ENCODE measurements at regions not wholly inside any gene's neighbourhood (a gene's known extent, or its start where the extent isn't known, plus 50 kb on each side); places are given as distances from the start of the nearest gene placed in this dataset.

DNA sequence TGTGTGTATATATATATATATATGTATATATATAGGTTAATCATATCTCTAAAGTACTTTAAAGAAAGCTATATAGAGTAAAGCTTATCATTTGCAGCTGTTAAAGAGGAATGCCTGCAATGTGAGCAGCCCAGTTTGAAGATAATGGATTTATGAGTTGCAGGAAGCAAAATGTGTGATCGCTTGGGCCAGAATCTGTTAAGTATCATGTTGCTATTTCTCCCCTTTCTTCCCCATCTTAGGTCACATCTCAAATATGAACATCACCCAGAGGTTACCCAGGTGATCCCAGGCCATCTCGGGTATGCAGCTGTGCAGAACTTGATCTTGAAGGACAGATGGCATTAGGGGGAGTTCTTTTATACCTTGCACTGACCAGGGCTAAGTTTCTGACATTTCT lies 316.5 kb downstream of the MTX2 start:
- in situ Hi-C loops (cut with MboI; ENCODE audit: low sequenced_read_pairs), result no loop called here

DNA sequence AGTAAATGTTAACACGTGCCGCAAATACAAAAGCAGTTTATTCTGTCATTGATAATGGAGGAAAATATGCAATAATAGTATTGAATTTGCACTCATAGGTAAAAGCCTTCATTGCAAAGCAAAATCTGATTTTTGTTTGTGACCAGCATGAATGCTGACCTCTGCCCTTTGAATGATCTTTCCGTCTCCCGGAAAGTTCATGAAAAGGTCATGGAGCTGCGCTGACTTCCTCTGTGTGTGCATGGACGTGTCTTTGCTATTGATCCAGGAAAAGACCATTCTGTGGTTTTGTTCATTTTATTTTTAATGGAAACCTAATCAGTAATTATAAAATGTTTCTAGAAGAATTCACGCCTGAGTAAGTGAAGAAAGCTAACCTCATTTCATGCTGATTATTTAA lies 320.0 kb downstream of the MTX2 start:
- in situ Hi-C loops (cut with MboI; ENCODE audit: low sequenced_read_pairs), result no loop called here

DNA sequence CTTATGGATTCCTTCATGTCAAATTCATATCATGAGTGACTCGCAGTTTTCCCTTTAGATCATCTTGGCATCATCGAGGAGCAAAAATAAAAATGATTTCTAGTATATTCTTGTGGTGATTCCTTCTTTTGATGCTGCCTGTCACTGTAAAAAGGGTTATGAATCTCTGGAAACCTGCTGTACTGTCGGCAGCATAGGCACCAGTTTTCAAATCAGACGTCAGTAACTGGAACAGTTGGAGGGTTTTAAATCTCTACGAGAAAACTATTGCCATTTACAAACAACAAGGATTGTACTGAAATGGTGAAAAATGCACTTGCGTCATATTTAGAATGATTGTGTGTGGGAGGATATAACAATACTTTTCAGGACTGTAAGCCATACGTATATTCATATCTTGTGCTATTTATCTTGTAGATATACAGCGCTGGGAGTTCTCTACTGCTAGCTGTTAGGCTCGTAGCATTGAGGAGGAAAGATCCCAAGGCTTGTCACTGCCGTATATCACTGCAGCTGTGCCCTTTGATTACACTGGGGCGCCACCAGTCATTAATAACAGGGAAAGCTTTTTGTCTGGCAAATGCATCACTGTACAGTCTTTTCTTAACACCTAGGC lies 320.7 kb downstream of the MTX2 start:
- in situ Hi-C loops (cut with MboI; ENCODE audit: low sequenced_read_pairs), result no loop called here

DNA sequence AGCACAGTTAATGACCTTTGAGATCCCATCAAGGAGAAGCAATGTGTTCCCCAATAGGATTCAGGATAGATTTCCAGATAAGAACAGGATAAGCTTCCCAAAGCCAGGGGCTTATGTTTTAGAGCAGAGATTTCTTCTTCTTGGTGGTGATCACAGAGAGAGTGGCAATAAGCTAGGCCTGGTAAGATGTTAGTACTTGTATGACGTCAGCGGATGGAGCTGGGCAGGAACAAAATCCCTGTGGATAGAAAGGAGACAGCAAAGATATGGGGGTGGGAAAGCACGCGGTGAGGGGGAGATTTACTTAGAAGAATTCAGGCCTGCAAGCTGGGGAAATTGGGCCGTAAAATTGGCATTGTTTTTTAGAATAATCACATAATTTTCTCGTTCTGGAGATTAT lies 323.0 kb downstream of the MTX2 start:
- in situ Hi-C loops (cut with MboI; ENCODE audit: low sequenced_read_pairs), result no loop called here

DNA sequence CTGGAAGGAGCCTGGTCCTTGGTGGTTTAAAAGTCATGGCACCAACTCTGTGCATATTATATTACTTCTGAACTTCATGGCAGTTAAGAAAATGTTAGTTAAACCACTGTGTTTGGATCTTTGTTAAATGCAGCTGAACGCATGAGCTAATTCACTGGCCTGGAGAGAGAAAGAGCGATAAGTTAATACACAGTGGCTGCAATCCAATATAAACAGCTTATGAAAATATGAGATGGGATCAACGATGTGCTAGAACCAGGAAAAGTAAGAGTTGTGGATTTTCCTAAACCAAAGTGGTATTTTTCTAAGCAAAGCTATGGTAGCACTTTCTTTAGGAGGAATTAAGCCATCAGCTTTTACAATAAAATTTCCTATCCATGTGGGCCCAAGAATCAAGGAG lies 326.7 kb downstream of the MTX2 start:
- in situ Hi-C loops (cut with MboI; ENCODE audit: low sequenced_read_pairs), result no loop called here

DNA sequence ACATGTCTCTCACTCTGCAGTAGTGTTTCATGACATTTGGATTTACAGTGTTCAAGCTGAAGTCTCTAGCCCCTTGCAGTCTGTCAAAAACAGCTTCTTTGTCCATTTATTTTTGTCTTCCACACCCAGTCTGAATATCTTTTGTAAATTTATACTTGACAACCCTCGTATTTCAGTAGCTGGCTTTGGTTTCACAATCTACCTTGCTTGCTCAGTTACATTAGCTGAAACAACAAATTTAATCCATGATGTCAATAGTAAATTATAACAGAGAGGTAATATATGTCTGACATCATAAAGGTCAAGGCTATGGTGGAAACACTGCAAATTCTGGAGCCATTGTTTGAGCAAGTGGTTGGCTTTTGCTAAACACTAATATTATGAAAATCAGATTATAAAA lies 328.7 kb downstream of the MTX2 start:
- in situ Hi-C loops (cut with MboI; ENCODE audit: low sequenced_read_pairs), result no loop called here

DNA sequence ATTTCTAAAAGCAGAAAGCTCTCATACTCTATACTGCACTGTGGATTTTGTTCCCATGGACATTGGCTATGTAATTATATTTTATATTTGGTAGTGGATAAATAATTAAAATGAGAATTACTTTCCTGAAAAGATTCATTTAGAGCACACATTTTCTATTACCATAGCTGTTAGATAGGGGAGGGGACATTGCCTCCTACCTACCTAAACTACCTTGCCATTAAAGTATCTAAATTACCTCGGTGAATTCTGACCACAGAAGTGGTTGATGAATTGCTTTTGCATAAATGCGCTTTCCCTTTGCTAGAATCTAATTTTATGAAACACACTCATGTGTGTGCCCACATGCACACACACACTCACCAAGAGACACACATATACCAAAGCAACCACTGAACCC lies 329.1 kb downstream of the MTX2 start:
- in situ Hi-C loops (cut with MboI; ENCODE audit: low sequenced_read_pairs), result no loop called here

DNA sequence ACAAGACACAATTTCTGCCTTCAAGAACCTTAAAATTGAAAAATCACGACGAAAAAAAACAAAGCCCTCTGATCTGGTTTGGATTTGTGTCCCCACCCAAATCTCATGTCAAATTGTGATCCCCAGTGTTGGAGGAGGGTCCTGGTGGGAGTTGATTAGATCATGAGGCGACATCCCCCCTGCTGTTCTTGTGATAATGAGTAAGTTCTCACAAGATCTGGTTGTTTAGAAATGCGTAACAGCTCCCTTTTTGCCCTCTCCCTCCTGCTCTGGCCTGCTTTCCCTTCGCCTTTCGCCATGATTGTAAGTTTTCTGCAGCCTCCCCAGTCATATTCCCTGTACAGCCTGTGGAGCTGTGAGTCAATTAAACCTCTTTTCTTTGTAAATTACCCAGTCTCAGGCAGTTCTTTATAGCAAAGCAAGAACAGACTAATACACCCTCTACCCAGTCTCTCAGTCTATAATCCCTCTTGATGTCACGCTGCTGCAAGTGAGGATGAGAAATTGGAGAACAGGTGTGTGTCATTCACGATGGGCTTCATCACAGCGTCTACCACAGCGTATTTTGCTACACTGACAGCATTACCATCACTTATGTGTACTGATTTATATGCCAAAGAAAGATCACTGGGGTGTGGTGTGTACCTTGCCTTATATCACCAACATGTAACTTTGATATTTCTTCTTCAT lies 330.7 kb downstream of the MTX2 start:
- in situ Hi-C loops (cut with MboI; ENCODE audit: low sequenced_read_pairs), result no loop called here

DNA sequence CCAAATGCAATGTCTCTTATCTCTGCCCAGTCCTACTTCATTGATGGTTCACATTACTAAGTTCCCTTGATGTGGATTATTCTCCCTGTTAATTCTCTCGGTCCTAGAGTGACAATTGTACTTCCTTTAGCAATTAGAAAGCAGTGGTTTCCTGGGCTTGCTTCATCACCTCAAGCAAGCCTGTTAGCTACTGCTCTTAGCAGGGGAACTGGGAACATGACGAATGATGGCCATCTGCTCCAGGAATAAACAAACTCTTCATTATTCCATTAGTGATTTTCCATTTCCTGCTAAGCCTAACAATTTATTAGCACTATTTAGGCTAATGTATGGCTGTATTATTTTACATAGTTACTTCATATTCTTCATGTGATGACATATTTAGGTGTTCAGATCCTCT lies 331.8 kb downstream of the MTX2 start:
- in situ Hi-C loops (cut with MboI; ENCODE audit: low sequenced_read_pairs), result no loop called here

DNA sequence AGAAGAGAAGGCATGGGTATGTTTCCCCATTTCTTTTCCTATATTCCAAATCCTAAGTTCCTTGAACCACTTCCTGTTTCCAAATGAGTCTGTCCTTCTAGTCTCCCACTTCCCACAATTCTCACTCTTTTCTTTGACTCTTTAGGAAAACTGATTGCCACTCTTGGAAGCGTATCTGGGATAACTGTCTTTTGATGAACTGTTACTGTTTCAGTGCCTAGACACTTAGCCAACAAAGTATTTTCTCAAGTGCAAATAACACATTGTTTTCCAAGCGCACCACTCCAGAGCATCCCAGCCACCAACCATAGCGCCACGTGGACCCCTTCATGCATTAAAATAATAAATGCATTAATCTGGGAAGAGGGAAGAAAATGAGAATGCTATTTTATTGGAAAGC lies 342.8 kb downstream of the MTX2 start:
- in situ Hi-C loops (cut with MboI; ENCODE audit: low sequenced_read_pairs), result no loop called here

DNA sequence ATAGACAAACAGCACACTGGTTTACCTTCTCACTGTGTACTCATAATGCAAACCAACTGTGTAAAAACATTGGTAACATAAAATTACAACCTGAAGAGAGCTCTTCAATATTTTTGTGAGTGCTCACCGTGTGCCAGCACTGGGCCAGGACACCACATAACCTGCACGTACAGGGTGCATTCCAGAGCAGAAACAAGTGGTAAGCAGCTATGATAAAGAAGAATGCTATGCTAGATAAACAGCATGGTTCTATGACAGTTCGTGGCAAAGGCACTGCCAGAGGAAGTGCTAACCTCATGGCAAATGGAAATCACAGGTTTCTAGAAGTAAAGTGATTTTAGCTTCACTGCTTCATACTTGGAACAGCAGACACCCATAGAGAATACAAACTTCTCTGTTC lies 343.5 kb downstream of the MTX2 start:
- in situ Hi-C loops (cut with MboI; ENCODE audit: low sequenced_read_pairs), result no loop called here

DNA sequence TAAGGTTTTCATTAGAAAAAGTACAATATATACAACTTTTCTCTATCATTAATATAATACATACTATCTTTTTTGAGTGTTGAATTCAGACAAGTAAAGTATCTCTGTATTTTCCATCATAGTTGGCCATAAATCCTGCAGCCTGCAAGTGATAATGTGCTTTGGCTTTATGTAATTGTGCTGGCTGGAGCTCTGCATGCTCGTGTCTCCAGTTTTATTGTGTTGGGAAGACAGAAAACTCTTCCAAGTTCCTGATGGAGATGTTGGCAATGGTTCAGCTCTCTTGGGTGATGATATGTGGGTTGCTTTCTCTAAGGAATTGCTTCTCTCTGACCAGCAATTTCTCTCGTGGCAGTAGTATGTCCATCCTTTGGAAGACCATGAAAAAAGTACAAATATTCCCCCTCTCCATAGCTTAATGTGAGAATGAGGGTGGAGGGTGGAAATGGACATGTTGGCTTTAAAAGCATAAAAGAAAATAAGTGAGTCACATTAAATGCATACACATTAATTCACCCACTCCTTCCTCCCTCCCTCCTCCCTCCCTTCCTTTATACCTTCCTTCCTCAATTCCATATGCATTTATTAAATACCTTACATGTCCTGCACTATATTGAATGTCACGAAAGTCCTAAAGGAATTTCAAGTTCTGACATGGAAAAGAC lies 344.2 kb downstream of the MTX2 start:
- in situ Hi-C loops (cut with MboI; ENCODE audit: low sequenced_read_pairs), result no loop called here

DNA sequence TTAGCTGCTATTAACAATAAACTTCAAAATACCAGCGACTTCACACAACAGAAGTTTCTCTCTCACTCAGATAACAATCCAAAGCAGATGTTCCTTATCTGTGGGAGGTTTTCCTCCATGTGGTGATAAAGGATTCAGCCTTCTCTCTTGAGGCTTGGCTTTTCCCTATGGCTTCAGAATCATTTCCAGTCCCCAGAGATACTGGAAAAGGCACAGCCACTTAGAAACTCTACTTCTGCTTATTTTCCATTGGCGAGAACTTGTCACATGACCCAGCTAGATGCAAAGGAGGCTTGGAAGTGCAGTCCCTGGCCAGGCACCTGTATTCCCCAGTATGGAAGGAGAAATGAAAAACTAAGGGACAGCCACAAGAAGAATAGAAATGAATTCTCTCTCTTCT lies 344.8 kb downstream of the MTX2 start:
- in situ Hi-C loops (cut with MboI; ENCODE audit: low sequenced_read_pairs), result no loop called here

DNA sequence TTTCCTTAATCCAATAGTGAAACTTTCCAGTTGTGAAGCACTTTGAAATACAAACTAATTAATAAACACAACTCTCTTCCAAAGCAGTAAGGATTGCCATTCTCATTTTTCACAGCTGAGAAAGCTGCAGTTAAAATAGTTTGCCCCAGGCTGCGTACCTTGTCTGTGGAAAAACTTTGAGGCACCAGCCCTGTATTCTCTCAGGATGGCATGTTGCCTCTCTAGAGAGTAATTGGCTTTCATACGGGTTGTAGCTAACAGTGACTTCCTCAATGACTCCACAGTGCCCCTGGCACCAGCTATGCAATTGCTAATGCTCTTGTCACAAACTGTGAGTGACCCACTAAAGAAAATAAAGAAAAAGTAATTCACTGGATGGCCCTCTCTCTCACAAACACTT lies 345.7 kb downstream of the MTX2 start:
- in situ Hi-C loops (cut with MboI; ENCODE audit: low sequenced_read_pairs), result no loop called here

DNA sequence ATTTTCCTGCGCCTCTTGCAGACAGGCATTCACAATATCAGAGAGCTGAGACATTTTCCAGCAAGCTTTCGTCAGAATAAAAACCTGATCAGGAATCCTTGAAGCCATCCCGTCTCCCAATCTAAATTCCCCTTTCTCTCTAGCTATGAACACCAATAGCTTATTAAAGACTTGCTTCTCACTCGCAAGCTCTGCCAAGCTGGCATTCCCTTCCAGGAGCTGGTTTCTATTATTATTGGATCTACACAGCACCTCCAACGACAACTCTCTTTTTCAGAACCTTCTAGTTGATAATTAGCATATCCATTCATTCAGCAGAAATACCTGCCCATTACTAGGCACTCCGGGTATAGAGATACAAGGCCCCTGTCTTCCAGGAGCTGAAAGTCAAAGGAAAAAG lies 350.3 kb downstream of the MTX2 start:
- in situ Hi-C loops (cut with MboI; ENCODE audit: low sequenced_read_pairs), result no loop called here

DNA sequence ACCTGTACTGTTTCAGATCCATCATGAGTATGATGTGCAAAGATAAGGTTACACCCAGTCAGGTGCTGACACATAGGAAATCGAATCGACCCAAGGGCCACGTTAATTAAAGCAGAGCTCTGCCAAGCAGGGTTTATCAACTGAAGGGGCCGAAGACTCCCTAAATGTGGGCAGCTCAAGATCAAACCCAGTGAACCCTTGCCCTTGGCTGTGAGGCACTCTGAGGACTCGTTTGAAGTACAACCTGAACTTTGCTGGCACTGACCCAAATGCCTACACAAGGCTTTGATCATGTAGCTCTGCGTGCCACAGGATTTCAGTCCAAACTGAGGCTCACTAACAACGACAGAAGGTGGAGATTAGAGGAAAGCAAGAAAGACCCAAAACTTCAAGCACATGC lies 352.1 kb downstream of the MTX2 start:
- in situ Hi-C loops (cut with MboI; ENCODE audit: low sequenced_read_pairs), result no loop called here

DNA sequence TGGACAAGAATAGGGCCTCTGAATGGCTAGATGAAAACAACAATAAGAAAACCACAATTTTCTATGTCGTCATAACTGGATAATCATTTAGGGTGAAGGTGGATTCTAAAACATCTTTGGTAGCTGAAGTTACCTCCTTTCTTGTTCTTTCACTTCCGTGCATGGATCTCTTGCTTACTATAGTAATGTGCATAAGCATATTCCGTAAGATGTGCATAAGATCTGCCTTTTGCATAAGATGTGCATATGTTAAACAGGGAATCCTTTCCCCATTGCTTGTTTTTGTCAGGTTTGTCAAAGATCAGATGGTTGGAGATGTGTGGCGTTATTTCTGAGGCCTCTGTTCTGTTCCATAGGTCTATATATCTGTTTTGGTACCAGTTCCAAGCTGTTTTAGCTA lies 353.6 kb downstream of the MTX2 start:
- in situ Hi-C loops (cut with MboI; ENCODE audit: low sequenced_read_pairs), result no loop called here

DNA sequence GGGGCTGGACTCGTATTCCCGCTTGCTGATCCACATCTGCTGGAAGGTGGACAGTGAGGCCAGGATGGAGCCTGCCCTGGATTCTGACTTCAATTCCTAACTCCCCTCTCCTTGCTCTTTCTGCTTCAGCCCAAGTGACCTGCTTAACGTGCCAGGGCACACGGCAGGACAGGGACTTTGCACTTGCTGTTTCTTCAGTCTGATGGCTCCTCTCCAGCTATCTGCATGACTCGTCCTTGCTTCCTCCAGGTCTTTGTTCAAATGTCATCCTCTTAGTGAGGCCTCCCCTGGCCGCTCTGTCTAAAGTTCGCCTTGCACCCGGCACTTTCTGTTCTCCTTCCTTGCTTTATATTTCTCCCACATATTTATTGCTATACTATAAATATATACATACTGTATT lies 357.6 kb downstream of the MTX2 start:
- in situ Hi-C loops (cut with MboI; ENCODE audit: low sequenced_read_pairs), result no loop called here

DNA sequence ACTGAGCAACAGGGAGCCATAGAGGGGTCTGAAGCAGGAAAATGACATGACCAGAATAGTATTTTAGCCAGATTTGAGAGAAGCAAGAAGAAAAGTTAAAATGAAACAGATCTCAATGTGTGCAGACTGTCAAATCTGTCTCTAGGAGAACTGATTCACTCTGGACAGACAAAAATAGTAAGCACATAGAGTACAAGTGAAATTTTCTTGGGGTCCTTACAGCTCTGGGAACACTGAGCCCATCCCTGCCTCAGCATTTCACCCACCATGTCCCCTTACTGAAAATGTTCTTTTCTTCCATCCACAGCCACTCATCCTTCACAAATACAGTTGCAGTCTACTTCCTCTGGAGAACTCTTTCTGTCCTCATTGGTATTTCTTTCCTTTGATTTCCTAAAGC lies 359.2 kb downstream of the MTX2 start:
- in situ Hi-C loops (cut with MboI; ENCODE audit: low sequenced_read_pairs), result no loop called here

DNA sequence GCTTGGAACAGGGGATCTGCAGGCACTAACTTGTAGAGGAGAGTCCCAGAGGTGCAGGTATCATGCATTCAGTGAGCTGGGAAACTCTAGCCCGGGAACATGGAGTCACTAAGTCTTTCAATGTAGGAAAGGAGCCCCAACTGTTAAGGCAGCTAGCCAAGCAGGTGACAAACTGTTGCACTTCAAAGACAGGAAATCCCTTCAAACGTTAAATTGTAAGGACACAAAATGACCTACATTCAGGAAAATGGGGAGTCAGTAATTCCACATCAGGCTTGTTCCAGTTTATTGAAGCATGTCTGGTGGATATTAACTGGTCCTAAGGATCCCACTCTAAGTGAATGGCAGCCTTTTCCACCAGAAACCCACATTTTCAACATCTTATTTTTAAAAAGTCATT lies 364.5 kb downstream of the MTX2 start:
- in situ Hi-C loops (cut with MboI; ENCODE audit: low sequenced_read_pairs), result no loop called here

DNA sequence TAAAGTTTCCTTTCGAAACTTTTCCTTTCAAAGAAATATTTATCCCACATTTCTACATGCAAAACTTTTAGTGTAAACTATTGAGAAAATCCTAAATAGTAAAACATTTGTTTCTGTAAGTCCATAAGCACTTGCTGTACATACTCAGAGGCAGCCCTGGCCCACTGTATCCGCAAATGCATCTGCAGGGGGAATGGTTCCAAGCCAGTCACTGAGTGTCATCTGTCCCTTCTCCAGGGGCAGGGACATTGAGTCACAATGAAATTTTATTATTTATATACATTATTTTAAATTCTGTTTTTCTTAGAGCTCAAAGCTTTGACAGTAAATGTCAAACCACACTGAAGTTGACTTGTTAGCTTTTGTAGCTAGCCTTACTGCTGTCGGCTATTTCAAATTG lies 367.2 kb downstream of the MTX2 start:
- in situ Hi-C loops (cut with MboI; ENCODE audit: low sequenced_read_pairs), result no loop called here

DNA sequence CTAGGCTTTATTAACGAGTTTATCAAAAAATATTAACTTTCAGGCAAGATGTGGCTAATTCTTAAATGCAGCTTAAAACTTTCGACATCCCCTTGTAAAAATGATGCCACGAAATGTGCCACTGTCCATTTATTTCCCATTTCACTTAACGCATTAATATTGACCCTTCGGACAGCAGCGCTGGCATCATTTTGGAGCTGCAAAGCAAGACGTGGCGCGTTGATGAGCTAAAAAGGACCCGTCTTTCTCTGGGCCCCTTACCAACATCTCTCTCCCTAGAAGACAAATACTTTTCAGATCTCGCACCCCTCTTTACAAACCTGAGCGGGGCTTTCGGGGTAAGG lies 367.9 kb downstream of the MTX2 start:
- in situ Hi-C loops (cut with MboI; ENCODE audit: low sequenced_read_pairs), result no loop called here
